ENCODE measurements at regions not wholly inside any gene's neighbourhood (a gene's known extent, or its start where the extent isn't known, plus 50 kb on each side); places are given as distances from the start of the nearest gene placed in this dataset.

DNA sequence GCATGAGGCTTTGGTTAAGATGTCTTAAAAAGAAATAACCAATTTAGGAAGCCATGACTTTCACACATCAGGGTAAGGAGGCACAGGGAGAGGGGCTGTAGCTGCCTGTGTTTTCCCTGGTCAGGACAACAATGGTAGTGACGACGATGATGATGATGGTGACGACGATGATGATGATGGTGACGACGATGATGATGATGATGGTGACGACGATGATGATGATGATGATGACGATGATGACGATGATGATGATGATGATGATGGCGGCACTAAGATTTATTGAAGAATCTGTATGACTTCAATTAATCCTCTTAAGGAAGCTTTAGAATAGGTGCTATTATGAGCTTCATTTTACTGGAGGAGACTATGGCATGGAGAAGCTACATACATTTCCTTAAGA is 284.1 kb upstream of the TNRC6C start:
- H3K79me2 ChIP-seq (ENCODE audit: control insufficient read depth, insufficient read depth, low read length), result no peaks in the 10 kb centered on the region
- H4K20me1 ChIP-seq (ENCODE audit: control insufficient read depth, extremely low read depth, insufficient read depth, low read length), result no peaks in the 10 kb centered on the region
- DNase-seq (ENCODE audit: low read depth in 2 of 2), result no peak
- no peak overlapping the region for H3K9ac ChIP-seq (ENCODE audit: insufficient read depth, low read length)
- no peak overlapping the region for H2AFZ ChIP-seq (ENCODE audit: low read length)
- no peak overlapping the region for H3K4me3 ChIP-seq (replicated peaks in 1 of 4; ENCODE audit: control extremely low read depth in 1 of 4, insufficient read depth in 1 of 4, low read depth in 3 of 4, low read length in 4 of 4)
- H3K27ac ChIP-seq (ENCODE audit: insufficient read depth, low read length), result no peak overlapping the region
- H3K4me2 ChIP-seq (ENCODE audit: extremely low read depth, insufficient read depth, low read length), result no peak overlapping the region
- peaks cover 15% of the 10 kb centered on the region for H3K27me3 ChIP-seq (ENCODE audit: control insufficient read depth, insufficient read depth, low read length)
- H3K9me3 ChIP-seq (ENCODE audit: control insufficient read depth, insufficient read depth, low read depth, low read length), result no peaks in the 10 kb centered on the region
- no peak for TF ChIP-seq EZH2 (IDR thresholded peaks at IDR 0.05; ENCODE audit: low read length, missing control alignments)
- TF ChIP-seq, protein P1, sequence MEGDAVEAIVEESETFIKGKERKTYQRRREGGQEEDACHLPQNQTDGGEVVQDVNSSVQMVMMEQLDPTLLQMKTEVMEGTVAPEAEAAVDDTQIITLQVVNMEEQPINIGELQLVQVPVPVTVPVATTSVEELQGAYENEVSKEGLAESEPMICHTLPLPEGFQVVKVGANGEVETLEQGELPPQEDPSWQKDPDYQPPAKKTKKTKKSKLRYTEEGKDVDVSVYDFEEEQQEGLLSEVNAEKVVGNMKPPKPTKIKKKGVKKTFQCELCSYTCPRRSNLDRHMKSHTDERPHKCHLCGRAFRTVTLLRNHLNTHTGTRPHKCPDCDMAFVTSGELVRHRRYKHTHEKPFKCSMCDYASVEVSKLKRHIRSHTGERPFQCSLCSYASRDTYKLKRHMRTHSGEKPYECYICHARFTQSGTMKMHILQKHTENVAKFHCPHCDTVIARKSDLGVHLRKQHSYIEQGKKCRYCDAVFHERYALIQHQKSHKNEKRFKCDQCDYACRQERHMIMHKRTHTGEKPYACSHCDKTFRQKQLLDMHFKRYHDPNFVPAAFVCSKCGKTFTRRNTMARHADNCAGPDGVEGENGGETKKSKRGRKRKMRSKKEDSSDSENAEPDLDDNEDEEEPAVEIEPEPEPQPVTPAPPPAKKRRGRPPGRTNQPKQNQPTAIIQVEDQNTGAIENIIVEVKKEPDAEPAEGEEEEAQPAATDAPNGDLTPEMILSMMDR (conservative IDR thresholded peaks at IDR 0.05 in 1 of 2, IDR thresholded peaks at IDR 0.05 in 1 of 2; ENCODE audit: low read depth in 1 of 2, low read length in 2 of 2), result no peak
- no peaks in the 10 kb centered on the region for H3K36me3 ChIP-seq (ENCODE audit: control insufficient read depth, insufficient read depth, low read length)
- H3K4me1 ChIP-seq (ENCODE audit: control insufficient read depth, extremely low read depth, insufficient read depth, low read length), result no peaks in the 10 kb centered on the region

DNA sequence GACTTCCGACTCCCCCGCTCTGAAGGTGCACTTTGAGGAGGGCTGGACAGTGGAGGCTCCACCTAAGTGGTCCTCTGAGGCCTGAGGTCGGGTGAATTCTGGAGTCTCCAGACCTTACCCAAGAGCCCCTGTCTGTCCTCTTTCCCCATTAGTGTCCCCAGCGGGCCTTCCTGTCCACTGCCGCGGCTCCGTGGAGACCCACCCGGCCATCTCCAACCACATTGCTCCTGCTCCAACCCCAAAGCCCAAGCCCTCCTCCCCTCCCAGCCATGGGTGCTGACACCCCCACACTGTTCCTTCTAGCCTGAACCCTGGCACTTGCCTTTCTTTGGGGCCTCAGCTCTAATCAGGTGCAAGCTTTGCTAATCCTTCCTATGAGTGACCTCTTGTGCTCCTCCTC is 283.1 kb upstream of the TNRC6C start:
- Histone ChIP-seq H3K4me1 (ENCODE audit: control insufficient read depth, extremely low read depth, insufficient read depth, low read length) (no peaks in the 10 kb centered on the region), H3K9ac (ENCODE audit: insufficient read depth, low read length) (no peak overlapping the region), H3K27ac (ENCODE audit: insufficient read depth, low read length) (no peak overlapping the region), H3K9me3 (ENCODE audit: control insufficient read depth, insufficient read depth, low read depth, low read length) (no peaks in the 10 kb centered on the region), H2AFZ (ENCODE audit: low read length) (no peak overlapping the region), H3K79me2 (ENCODE audit: control insufficient read depth, insufficient read depth, low read length) (no peaks in the 10 kb centered on the region), H3K36me3 (ENCODE audit: control insufficient read depth, insufficient read depth, low read length) (no peaks in the 10 kb centered on the region), H3K27me3 (ENCODE audit: control insufficient read depth, insufficient read depth, low read length) (peaks cover 15% of the 10 kb centered on the region), H3K4me2 (ENCODE audit: extremely low read depth, insufficient read depth, low read length) (no peak overlapping the region), H3K4me3 (replicated peaks in 1 of 4; ENCODE audit: control extremely low read depth in 1 of 4, insufficient read depth in 1 of 4, low read depth in 3 of 4, low read length in 4 of 4) (no peak overlapping the region), H4K20me1 (ENCODE audit: control insufficient read depth, extremely low read depth, insufficient read depth, low read length) (no peaks in the 10 kb centered on the region)
- DNase-seq (ENCODE audit: low read depth in 2 of 2), result no peak
- TF ChIP-seq, protein P1 (conservative IDR thresholded peaks at IDR 0.05 in 1 of 2, IDR thresholded peaks at IDR 0.05 in 1 of 2; ENCODE audit: low read depth in 1 of 2, low read length in 2 of 2), result no peak
- no peak for TF ChIP-seq EZH2 (IDR thresholded peaks at IDR 0.05; ENCODE audit: low read length, missing control alignments)

DNA sequence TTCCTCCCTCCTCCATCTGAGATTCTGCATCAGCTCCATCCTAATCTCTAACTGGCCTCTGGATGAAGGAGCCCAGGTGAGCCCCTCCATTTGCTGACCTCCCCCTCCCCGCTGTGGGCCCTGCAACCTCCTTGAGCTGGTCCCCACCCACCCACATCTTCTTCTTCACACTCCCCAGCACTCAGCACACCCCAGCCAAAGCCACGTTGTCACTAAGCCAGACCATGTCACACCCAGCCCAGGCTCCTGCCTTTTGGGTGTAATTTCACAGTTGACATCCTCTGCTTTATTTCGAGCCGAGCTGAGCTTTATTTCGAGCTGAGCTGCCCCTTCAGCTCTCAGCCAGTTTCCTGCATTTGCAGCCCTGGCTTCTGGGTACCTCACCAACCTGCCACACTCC is 282.7 kb upstream of the TNRC6C start:
- Histone ChIP-seq H3K9me3 (ENCODE audit: control insufficient read depth, insufficient read depth, low read depth, low read length) (no peaks in the 10 kb centered on the region), H3K4me3 (replicated peaks in 1 of 4; ENCODE audit: control extremely low read depth in 1 of 4, insufficient read depth in 1 of 4, low read depth in 3 of 4, low read length in 4 of 4) (no peak overlapping the region), H3K4me2 (ENCODE audit: extremely low read depth, insufficient read depth, low read length) (no peak overlapping the region), H4K20me1 (ENCODE audit: control insufficient read depth, extremely low read depth, insufficient read depth, low read length) (no peaks in the 10 kb centered on the region), H3K9ac (ENCODE audit: insufficient read depth, low read length) (no peak overlapping the region), H3K4me1 (ENCODE audit: control insufficient read depth, extremely low read depth, insufficient read depth, low read length) (no peaks in the 10 kb centered on the region), H3K27ac (ENCODE audit: insufficient read depth, low read length) (no peak overlapping the region), H2AFZ (ENCODE audit: low read length) (no peak overlapping the region), H3K36me3 (ENCODE audit: control insufficient read depth, insufficient read depth, low read length) (no peaks in the 10 kb centered on the region), H3K79me2 (ENCODE audit: control insufficient read depth, insufficient read depth, low read length) (no peaks in the 10 kb centered on the region), H3K27me3 (ENCODE audit: control insufficient read depth, insufficient read depth, low read length) (peaks cover 15% of the 10 kb centered on the region)
- no peak for DNase-seq (ENCODE audit: low read depth in 2 of 2)
- TF ChIP-seq, protein P1 (conservative IDR thresholded peaks at IDR 0.05 in 1 of 2, IDR thresholded peaks at IDR 0.05 in 1 of 2; ENCODE audit: low read depth in 1 of 2, low read length in 2 of 2), result no peak
- no peak for TF ChIP-seq EZH2 (IDR thresholded peaks at IDR 0.05; ENCODE audit: low read length, missing control alignments)
